ENCODE measurements at regions not wholly inside any gene's neighbourhood (a gene's known extent, or its start where the extent isn't known, plus 50 kb on each side); places are given as distances from the start of the nearest gene placed in this dataset.

GRCh38 chr2:136383167-136383566 is 265.2 kb upstream of the CXCR4 start:
- no peak overlapping the region for H2AFZ ChIP-seq (ENCODE audit: low read depth, low read length)
- no peaks in the 10 kb centered on the region for H3K36me3 ChIP-seq (ENCODE audit: insufficient read depth, low read length)
- H3K4me1 ChIP-seq (ENCODE audit: insufficient read depth, low read length), result no peaks in the 10 kb centered on the region
- no peaks in the 10 kb centered on the region for H3K9me3 ChIP-seq (ENCODE audit: low read length)
- no peaks in the 10 kb centered on the region for H3K27me3 ChIP-seq (ENCODE audit: insufficient read depth, low read length)
- no peak overlapping the region for H3K4me3 ChIP-seq (ENCODE audit: low read length)

GRCh38 chr2:136381722-136382633 is 264.0 kb upstream of the CXCR4 start:
- no peaks in the 10 kb centered on the region for H3K36me3 ChIP-seq (ENCODE audit: insufficient read depth, low read length)
- no peaks in the 10 kb centered on the region for H3K4me1 ChIP-seq (ENCODE audit: insufficient read depth, low read length)
- no peaks in the 10 kb centered on the region for H3K27me3 ChIP-seq (ENCODE audit: insufficient read depth, low read length)

GRCh38 chr2:136381245-136381644 is 263.3 kb upstream of the CXCR4 start:
- H3K36me3 ChIP-seq (ENCODE audit: insufficient read depth, low read length), result no peaks in the 10 kb centered on the region
- H3K4me3 ChIP-seq (ENCODE audit: low read length), result no peak overlapping the region
- no peak overlapping the region for H2AFZ ChIP-seq (ENCODE audit: low read depth, low read length)
- H3K27me3 ChIP-seq (ENCODE audit: insufficient read depth, low read length), result no peaks in the 10 kb centered on the region
- H3K9me3 ChIP-seq (ENCODE audit: low read length), result no peaks in the 10 kb centered on the region
- no peaks in the 10 kb centered on the region for H3K4me1 ChIP-seq (ENCODE audit: insufficient read depth, low read length)

More at GRCh38 chr2:136381722-136382633, 264.0 kb upstream of the CXCR4 start:
- H3K4me3 ChIP-seq (ENCODE audit: low read length), result no peak overlapping the region
- no peaks in the 10 kb centered on the region for H3K9me3 ChIP-seq (ENCODE audit: low read length)
- no peak overlapping the region for H2AFZ ChIP-seq (ENCODE audit: low read depth, low read length)

GRCh38 chr2:136378712-136379595 is 261.0 kb upstream of the CXCR4 start:
- no peaks in the 10 kb centered on the region for H3K4me1 ChIP-seq (ENCODE audit: insufficient read depth, low read length)
- no peaks in the 10 kb centered on the region for H3K27me3 ChIP-seq (ENCODE audit: insufficient read depth, low read length)
- H3K36me3 ChIP-seq (ENCODE audit: insufficient read depth, low read length), result no peaks in the 10 kb centered on the region
- no peak overlapping the region for H3K4me3 ChIP-seq (ENCODE audit: low read length)
- H2AFZ ChIP-seq (ENCODE audit: low read depth, low read length), result no peak overlapping the region
- no peaks in the 10 kb centered on the region for H3K9me3 ChIP-seq (ENCODE audit: low read length)

- no peak overlapping the region for H2AFZ ChIP-seq (ENCODE audit: low read depth, low read length)
- H3K27me3 ChIP-seq (ENCODE audit: insufficient read depth, low read length), result no peaks in the 10 kb centered on the region
- no peaks in the 10 kb centered on the region for H3K36me3 ChIP-seq (ENCODE audit: insufficient read depth, low read length)
- H3K9me3 ChIP-seq (ENCODE audit: low read length), result no peaks in the 10 kb centered on the region
- no peak overlapping the region for H3K4me3 ChIP-seq (ENCODE audit: low read length)
- no peaks in the 10 kb centered on the region for H3K4me1 ChIP-seq (ENCODE audit: insufficient read depth, low read length)
These were observed 259.8 kb upstream of the CXCR4 start for GRCh38 chr2:136377423-136378382.

- no peaks in the 10 kb centered on the region for H3K4me1 ChIP-seq (ENCODE audit: insufficient read depth, low read length)
- H3K27me3 ChIP-seq (ENCODE audit: insufficient read depth, low read length), result no peaks in the 10 kb centered on the region
- H2AFZ ChIP-seq (ENCODE audit: low read depth, low read length), result no peak overlapping the region
- H3K4me3 ChIP-seq (ENCODE audit: low read length), result no peak overlapping the region
- H3K36me3 ChIP-seq (ENCODE audit: insufficient read depth, low read length), result no peaks in the 10 kb centered on the region
- H3K9me3 ChIP-seq (ENCODE audit: low read length), result no peaks in the 10 kb centered on the region
These were observed 258.9 kb upstream of the CXCR4 start for GRCh38 chr2:136376798-136377211.

- Histone ChIP-seq H2AFZ (ENCODE audit: low read depth, low read length) (no peak overlapping the region), H3K4me1 (ENCODE audit: insufficient read depth, low read length) (no peaks in the 10 kb centered on the region), H3K36me3 (ENCODE audit: insufficient read depth, low read length) (no peaks in the 10 kb centered on the region), H3K9me3 (ENCODE audit: low read length) (no peaks in the 10 kb centered on the region), H3K27me3 (ENCODE audit: insufficient read depth, low read length) (no peaks in the 10 kb centered on the region), H3K4me3 (ENCODE audit: low read length) (no peak overlapping the region)
These were observed 258.3 kb upstream of the CXCR4 start for GRCh38 chr2:136376211-136376610.

- no peak overlapping the region for H3K4me3 ChIP-seq (ENCODE audit: low read length)
- H3K4me1 ChIP-seq (ENCODE audit: insufficient read depth, low read length), result no peaks in the 10 kb centered on the region
- H3K27me3 ChIP-seq (ENCODE audit: insufficient read depth, low read length), result no peaks in the 10 kb centered on the region
- no peak overlapping the region for H2AFZ ChIP-seq (ENCODE audit: low read depth, low read length)
- H3K36me3 ChIP-seq (ENCODE audit: insufficient read depth, low read length), result no peaks in the 10 kb centered on the region
- H3K9me3 ChIP-seq (ENCODE audit: low read length), result no peaks in the 10 kb centered on the region
These were observed 257.3 kb upstream of the CXCR4 start for GRCh38 chr2:136375017-136375901.

- Histone ChIP-seq H3K4me1 (ENCODE audit: insufficient read depth, low read length) (no peaks in the 10 kb centered on the region), H3K4me3 (ENCODE audit: low read length) (no peak overlapping the region), H3K9me3 (ENCODE audit: low read length) (no peaks in the 10 kb centered on the region), H3K36me3 (ENCODE audit: insufficient read depth, low read length) (no peaks in the 10 kb centered on the region), H2AFZ (ENCODE audit: low read depth, low read length) (no peak overlapping the region), H3K27me3 (ENCODE audit: insufficient read depth, low read length) (no peaks in the 10 kb centered on the region)
These were observed 255.9 kb upstream of the CXCR4 start for GRCh38 chr2:136373841-136374240.

- Histone ChIP-seq H3K27me3 (ENCODE audit: insufficient read depth, low read length) (no peaks in the 10 kb centered on the region), H3K4me3 (ENCODE audit: low read length) (no peak overlapping the region), H2AFZ (ENCODE audit: low read depth, low read length) (no peak overlapping the region), H3K9me3 (ENCODE audit: low read length) (no peaks in the 10 kb centered on the region), H3K36me3 (ENCODE audit: insufficient read depth, low read length) (no peaks in the 10 kb centered on the region), H3K4me1 (ENCODE audit: insufficient read depth, low read length) (no peaks in the 10 kb centered on the region)
These were observed 255.1 kb upstream of the CXCR4 start for GRCh38 chr2:136373029-136373428.

- Histone ChIP-seq H3K4me3 (ENCODE audit: low read length) (no peak overlapping the region), H3K4me1 (ENCODE audit: insufficient read depth, low read length) (no peaks in the 10 kb centered on the region), H3K27me3 (ENCODE audit: insufficient read depth, low read length) (no peaks in the 10 kb centered on the region), H3K36me3 (ENCODE audit: insufficient read depth, low read length) (no peaks in the 10 kb centered on the region), H3K9me3 (ENCODE audit: low read length) (no peaks in the 10 kb centered on the region), H2AFZ (ENCODE audit: low read depth, low read length) (no peak overlapping the region)
These were observed 246.0 kb upstream of the CXCR4 start for GRCh38 chr2:136363900-136364299.

GRCh38 chr2:136363470-136363869 is 245.5 kb upstream of the CXCR4 start:
- Histone ChIP-seq H3K4me1 (ENCODE audit: insufficient read depth, low read length) (no peaks in the 10 kb centered on the region), H2AFZ (ENCODE audit: low read depth, low read length) (no peak overlapping the region), H3K4me3 (ENCODE audit: low read length) (no peak overlapping the region), H3K36me3 (ENCODE audit: insufficient read depth, low read length) (no peaks in the 10 kb centered on the region), H3K27me3 (ENCODE audit: insufficient read depth, low read length) (no peaks in the 10 kb centered on the region), H3K9me3 (ENCODE audit: low read length) (no peaks in the 10 kb centered on the region)

Measured in neuron (in vitro differentiated cells).